ENCODE measurements at regions not wholly inside any gene's neighbourhood (a gene's known extent, or its start where the extent isn't known, plus 50 kb on each side); places are given as distances from the start of the nearest gene placed in this dataset.

DNA sequence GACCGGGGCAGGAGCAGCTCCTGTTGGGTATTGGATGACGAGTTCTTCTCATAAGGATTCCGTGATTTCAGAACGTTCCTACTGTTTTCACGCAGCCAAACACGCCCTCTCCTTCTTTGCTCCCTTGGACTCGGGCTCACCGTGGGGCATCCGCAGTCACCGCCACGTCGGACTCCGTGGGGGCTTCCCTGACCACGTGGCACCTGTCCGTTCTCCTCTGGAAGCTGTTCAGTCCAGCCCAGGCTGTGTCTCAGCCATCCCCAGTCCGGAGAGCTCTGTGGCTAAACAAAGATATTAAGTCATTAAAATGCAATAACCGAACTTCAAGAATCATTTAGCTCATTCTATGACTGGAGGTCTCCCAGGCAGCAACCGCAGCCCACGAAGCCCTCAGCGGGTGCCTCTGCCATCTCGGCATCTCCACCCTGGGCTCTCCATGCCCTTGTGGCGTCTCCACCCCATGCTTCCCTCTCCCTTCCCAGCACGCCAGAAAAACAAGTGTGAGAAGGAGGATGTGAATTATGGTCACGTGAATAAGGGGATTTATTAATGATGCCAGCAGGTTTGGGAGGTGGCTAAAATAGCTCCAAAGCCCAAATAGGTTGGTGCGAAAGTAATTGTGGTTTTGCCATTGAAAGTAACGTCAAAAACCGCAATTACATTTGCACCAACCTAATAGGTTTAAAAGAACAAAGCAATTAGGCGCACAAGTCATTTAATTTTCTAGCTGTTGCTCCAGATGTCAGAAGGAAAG, 224.6 kb upstream of the PPP2R2D start:
- Mint-ChIP-seq H3K4me3 (no peak overlapping the region), H3K27ac (no peak overlapping the region), H3K27me3 (peaks cover 3% of the 10 kb centered on the region), H3K9me3 (peaks cover 12% of the 10 kb centered on the region), H3K36me3 (ENCODE audit: low read depth) (no peaks in the 10 kb centered on the region), H3K4me1 (ENCODE audit: low read depth) (no peaks in the 10 kb centered on the region)
- intact Hi-C loops (cut with micrococcal nuclease): no loop called here

- H3K27ac Mint-ChIP-seq: no peak overlapping the region
- H3K4me1 Mint-ChIP-seq (ENCODE audit: low read depth): no peaks in the 10 kb centered on the region
- intact Hi-C loops (cut with micrococcal nuclease): no loop called here
- no peak overlapping the region for H3K4me3 Mint-ChIP-seq
- H3K27me3 Mint-ChIP-seq: peaks cover 3% of the 10 kb centered on the region
- peaks cover 6% of the 10 kb centered on the region for H3K9me3 Mint-ChIP-seq
- no peaks in the 10 kb centered on the region for H3K36me3 Mint-ChIP-seq (ENCODE audit: low read depth)
Observed at GRCh38 chr10:131676800-131677421, 223.9 kb upstream of the PPP2R2D start.

- no peaks in the 10 kb centered on the region for H3K9me3 Mint-ChIP-seq
- H3K27me3 Mint-ChIP-seq: peaks cover 3% of the 10 kb centered on the region
- no peak overlapping the region for H3K27ac Mint-ChIP-seq
- H3K4me1 Mint-ChIP-seq (ENCODE audit: low read depth): no peaks in the 10 kb centered on the region
- intact Hi-C loops (cut with micrococcal nuclease): no loop called here
- H3K4me3 Mint-ChIP-seq: no peak overlapping the region
- H3K36me3 Mint-ChIP-seq (ENCODE audit: low read depth): no peaks in the 10 kb centered on the region
Observed at GRCh38 chr10:131677671-131678070, 223.1 kb upstream of the PPP2R2D start.

DNA sequence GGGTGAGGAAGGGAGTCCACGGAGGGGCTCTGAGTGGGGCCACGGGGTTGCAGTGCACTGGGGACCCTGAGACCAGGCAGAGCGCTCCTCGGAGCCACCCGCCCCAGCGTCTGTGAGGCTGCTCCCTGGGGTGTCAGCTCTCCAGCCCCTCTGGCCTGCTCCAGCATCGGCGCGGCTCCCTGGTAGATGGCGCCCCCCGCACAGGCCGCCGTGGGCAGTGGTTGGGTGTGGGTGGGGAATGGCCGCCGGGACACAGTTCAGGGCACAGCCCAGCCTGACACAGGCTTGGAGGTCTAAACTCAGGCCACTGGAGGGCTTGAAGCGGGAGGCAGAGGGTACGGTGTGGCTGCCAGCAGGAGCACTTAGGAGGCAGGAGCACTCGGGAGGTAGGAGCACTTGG, 222.6 kb upstream of the PPP2R2D start:
- no peak overlapping the region for H3K27ac Mint-ChIP-seq
- H3K4me3 Mint-ChIP-seq: no peak overlapping the region
- H3K27me3 Mint-ChIP-seq: peaks cover 3% of the 10 kb centered on the region
- H3K36me3 Mint-ChIP-seq (ENCODE audit: low read depth): no peaks in the 10 kb centered on the region
- intact Hi-C loops (cut with micrococcal nuclease): no loop called here
- H3K9me3 Mint-ChIP-seq: no peaks in the 10 kb centered on the region
- no peaks in the 10 kb centered on the region for H3K4me1 Mint-ChIP-seq (ENCODE audit: low read depth)

- H3K27me3 Mint-ChIP-seq: peaks cover 3% of the 10 kb centered on the region
- H3K4me1 Mint-ChIP-seq (ENCODE audit: low read depth): no peaks in the 10 kb centered on the region
- no peak overlapping the region for H3K27ac Mint-ChIP-seq
- intact Hi-C loops (cut with micrococcal nuclease): no loop called here
- no peaks in the 10 kb centered on the region for H3K9me3 Mint-ChIP-seq
- H3K4me3 Mint-ChIP-seq: no peak overlapping the region
- H3K36me3 Mint-ChIP-seq (ENCODE audit: low read depth): no peaks in the 10 kb centered on the region
Observed at GRCh38 chr10:131678613-131679012, 222.2 kb upstream of the PPP2R2D start.

- Mint-ChIP-seq H3K9me3 (no peaks in the 10 kb centered on the region), H3K36me3 (ENCODE audit: low read depth) (no peaks in the 10 kb centered on the region), H3K4me1 (ENCODE audit: low read depth) (no peaks in the 10 kb centered on the region), H3K4me3 (no peak overlapping the region), H3K27ac (no peak overlapping the region), H3K27me3 (peaks cover 3% of the 10 kb centered on the region)
- intact Hi-C loops (cut with micrococcal nuclease): no loop called here
Observed at GRCh38 chr10:131679926-131680325, 220.9 kb upstream of the PPP2R2D start.

GRCh38 chr10:131681122-131681521, 219.7 kb upstream of the PPP2R2D start:
- Mint-ChIP-seq H3K36me3 (ENCODE audit: low read depth) (no peaks in the 10 kb centered on the region), H3K4me3 (no peak overlapping the region), H3K27ac (no peak overlapping the region), H3K4me1 (ENCODE audit: low read depth) (no peaks in the 10 kb centered on the region), H3K9me3 (no peaks in the 10 kb centered on the region), H3K27me3 (peaks cover 1% of the 10 kb centered on the region)
- intact Hi-C loops (cut with micrococcal nuclease): no loop called here

DNA sequence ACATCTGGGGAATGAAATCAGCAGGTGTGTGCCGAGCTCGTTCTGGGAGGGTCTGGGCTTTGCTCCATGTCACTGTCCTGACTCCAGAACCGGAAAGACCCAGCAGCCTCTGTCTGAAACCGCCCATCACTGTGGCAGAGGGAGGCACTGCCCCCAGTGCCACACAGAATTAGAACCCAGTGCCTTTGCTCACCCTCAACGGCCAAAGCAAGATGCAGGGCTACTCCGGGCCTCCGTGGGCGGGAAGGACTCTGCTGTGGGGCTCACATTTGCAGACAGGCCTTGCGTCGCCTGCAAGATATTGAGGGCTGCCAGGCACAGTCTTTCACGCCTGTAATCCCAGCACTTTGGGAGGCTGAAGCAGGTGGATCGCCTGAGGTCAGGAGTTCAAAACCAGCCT, 219.2 kb upstream of the PPP2R2D start:
- Mint-ChIP-seq H3K27me3 (peaks cover 1% of the 10 kb centered on the region), H3K36me3 (ENCODE audit: low read depth) (no peaks in the 10 kb centered on the region), H3K4me3 (no peak overlapping the region), H3K9me3 (no peaks in the 10 kb centered on the region), H3K4me1 (ENCODE audit: low read depth) (no peaks in the 10 kb centered on the region), H3K27ac (no peak overlapping the region)
- intact Hi-C loops (cut with micrococcal nuclease): no loop called here

- Mint-ChIP-seq H3K4me1 (ENCODE audit: low read depth) (no peaks in the 10 kb centered on the region), H3K9me3 (no peaks in the 10 kb centered on the region), H3K27ac (no peak overlapping the region), H3K4me3 (no peak overlapping the region), H3K36me3 (ENCODE audit: low read depth) (no peaks in the 10 kb centered on the region), H3K27me3 (no peaks in the 10 kb centered on the region)
- intact Hi-C loops (cut with micrococcal nuclease): no loop called here
Observed at GRCh38 chr10:131682271-131682962, 218.4 kb upstream of the PPP2R2D start.

DNA sequence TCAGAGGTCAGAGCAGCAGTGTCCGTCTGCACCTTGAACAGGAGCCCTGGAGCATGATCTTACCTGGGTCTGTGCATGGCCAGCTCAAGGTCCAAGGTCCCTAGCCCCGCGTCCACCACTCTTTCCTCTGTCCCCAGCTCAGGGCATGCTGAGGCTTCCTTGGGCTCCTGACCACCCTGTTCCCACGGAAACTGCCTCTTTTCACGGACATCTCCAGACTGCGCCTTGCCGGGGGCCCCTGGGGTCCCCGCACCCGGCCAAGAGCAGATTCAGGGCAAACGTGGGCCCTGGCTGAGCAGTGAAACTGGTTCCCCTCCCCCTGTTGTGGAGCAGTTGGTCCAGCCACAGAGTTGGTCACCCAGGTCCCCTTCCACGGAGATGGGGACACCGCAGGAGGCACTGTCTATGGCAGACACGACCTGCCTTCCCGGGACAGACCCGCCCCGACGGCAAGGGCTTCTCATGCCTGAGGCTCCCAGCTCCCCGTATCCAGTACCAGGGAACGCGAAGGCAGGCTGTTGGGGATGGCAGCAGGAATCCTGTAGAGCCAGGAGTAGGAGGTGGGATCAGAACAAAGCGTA, 217.4 kb upstream of the PPP2R2D start:
- Mint-ChIP-seq H3K4me3 (no peak overlapping the region), H3K27ac (no peak overlapping the region), H3K36me3 (ENCODE audit: low read depth) (no peaks in the 10 kb centered on the region), H3K4me1 (ENCODE audit: low read depth) (no peaks in the 10 kb centered on the region), H3K27me3 (no peaks in the 10 kb centered on the region), H3K9me3 (no peaks in the 10 kb centered on the region)
- intact Hi-C loops (cut with micrococcal nuclease): no loop called here

DNA sequence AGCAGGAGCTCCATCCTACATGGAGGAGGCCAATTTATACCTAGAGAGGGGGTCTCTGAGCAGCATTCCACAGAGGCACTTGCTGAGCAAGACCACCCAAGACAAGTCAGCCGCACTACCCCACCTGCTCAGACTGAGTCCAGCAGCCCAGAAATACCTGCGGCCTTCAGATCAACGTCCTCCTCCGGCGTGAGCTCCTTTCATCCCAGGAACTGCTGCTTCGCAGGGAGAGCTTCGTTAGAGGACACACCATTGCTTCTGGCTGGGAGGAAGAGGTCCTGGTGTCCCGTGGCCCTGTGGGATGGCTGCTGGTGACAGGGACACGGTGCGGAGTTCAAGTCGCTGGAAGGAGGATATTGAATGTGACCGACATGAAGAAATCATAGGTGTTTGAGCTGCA, 216.9 kb upstream of the PPP2R2D start:
- Mint-ChIP-seq H3K9me3 (no peaks in the 10 kb centered on the region), H3K4me3 (no peak overlapping the region), H3K27me3 (no peaks in the 10 kb centered on the region), H3K27ac (no peak overlapping the region), H3K36me3 (ENCODE audit: low read depth) (no peaks in the 10 kb centered on the region), H3K4me1 (ENCODE audit: low read depth) (no peaks in the 10 kb centered on the region)
- intact Hi-C loops (cut with micrococcal nuclease): no loop called here

GRCh38 chr10:131685007-131685406, 215.8 kb upstream of the PPP2R2D start:
- H3K4me1 Mint-ChIP-seq (ENCODE audit: low read depth): no peaks in the 10 kb centered on the region
- no peaks in the 10 kb centered on the region for H3K36me3 Mint-ChIP-seq (ENCODE audit: low read depth)
- no peaks in the 10 kb centered on the region for H3K9me3 Mint-ChIP-seq
- H3K27ac Mint-ChIP-seq: no peak overlapping the region
- H3K4me3 Mint-ChIP-seq: no peak overlapping the region
- H3K27me3 Mint-ChIP-seq: no peaks in the 10 kb centered on the region
- intact Hi-C loops (cut with micrococcal nuclease): no loop called here

DNA sequence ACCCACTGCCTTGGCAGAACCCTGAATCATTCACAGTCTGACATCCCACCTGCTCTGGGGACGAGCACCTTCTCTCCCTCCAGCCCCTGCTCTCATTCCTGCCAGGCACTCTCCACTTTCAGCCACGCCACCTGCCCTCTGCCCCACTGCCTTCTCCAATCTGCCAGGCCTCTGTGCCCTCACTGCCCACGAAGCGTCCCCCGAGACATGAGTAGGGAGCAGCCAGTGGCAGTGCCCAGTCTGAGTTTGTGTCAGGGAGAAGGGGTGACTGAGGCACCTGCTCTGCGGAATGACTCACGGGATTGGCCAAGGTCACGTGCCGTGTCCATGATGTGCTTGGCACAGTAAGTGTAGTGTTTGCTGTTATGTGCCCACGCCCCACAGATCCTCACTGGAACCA, 215.2 kb upstream of the PPP2R2D start:
- Mint-ChIP-seq H3K4me1 (ENCODE audit: low read depth) (no peaks in the 10 kb centered on the region), H3K9me3 (no peaks in the 10 kb centered on the region), H3K36me3 (ENCODE audit: low read depth) (no peaks in the 10 kb centered on the region), H3K27ac (no peak overlapping the region), H3K27me3 (no peaks in the 10 kb centered on the region), H3K4me3 (no peak overlapping the region)
- intact Hi-C loops (cut with micrococcal nuclease): no loop called here

DNA sequence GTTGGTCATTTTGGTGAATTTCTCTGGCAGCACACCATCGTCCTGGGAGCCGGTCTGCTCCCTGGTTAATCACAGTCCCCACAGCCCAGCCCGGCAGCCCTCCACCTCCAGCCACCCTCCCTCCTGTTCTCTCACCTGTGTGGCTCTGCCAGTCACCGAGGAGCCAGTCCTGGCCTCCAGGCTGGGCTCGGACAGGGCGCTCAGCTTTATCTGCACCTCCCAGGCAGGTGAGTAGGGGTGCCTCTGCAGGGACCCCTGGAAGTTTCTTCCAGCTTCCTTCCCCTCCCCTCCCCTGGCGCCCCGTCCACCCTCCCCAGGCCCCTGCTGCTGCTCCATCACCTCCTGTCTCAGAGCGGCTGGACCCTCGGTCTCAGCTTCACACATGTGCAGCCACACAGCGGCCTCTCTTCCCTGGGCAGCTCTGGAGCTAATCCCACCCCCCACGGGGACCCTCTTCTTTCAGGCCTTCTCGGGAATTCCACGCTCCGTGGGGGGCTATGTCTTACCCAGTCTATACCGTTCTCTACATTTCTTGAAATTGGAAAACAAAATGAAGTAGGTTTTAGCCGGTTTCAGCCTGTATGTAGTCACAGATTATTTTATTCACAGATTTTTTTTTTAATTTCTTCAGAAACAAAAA, 213.9 kb upstream of the PPP2R2D start:
- Mint-ChIP-seq H3K4me3 (no peak overlapping the region), H3K9me3 (no peaks in the 10 kb centered on the region), H3K27me3 (no peaks in the 10 kb centered on the region), H3K27ac (no peak overlapping the region), H3K36me3 (ENCODE audit: low read depth) (no peaks in the 10 kb centered on the region), H3K4me1 (ENCODE audit: low read depth) (no peaks in the 10 kb centered on the region)
- intact Hi-C loops (cut with micrococcal nuclease): no loop called here

Data from dendritic cell treated with granulocyte-macrophage colony-stimulating factor and Interleukin-4, amounts not matched to agents 40 ng/mL and 50 ng/mL, for 4 days (primary cell).